Mucosa of rectum (tissue), 2 donors: ENCODE measurements at regions not wholly inside any gene's neighbourhood (a gene's known extent, or its start where the extent isn't known, plus 50 kb on each side); places are given as distances from the start of the nearest gene placed in this dataset.

Experiments
- H3K27ac ChIP-seq, 2 donors: one replicate each; pipeline ENCODE4 v1.7.0; 2013; ENCODE audit warnings: inconsistent platforms in 2 of 2, low read depth in 2 of 2, low read length in 2 of 2
- H3K27me3 ChIP-seq, 2 donors: one replicate each; pipeline ENCODE4 v1.7.0; 2013; ENCODE audit warnings: low read length in 2 of 2; ENCODE audit not compliant: control insufficient read depth in 2 of 2, insufficient read depth in 2 of 2
- H3K36me3 ChIP-seq, 2 donors: one replicate each; pipeline ENCODE4 v1.7.0; 2013; ENCODE audit warnings: low read length in 2 of 2; ENCODE audit not compliant: control insufficient read depth in 2 of 2, insufficient read depth in 2 of 2
- H3K4me1 ChIP-seq, 2 donors: one replicate each; pipeline ENCODE4 v1.7.0; 2013; ENCODE audit warnings: low read length in 2 of 2, mild to moderate bottlenecking in 1 of 2; ENCODE audit not compliant: control insufficient read depth in 2 of 2, insufficient read depth in 2 of 2
- H3K4me3 ChIP-seq, 2 donors: one replicate each; pipeline ENCODE4 v1.7.0; 2013; ENCODE audit warnings: low read length in 2 of 2
- H3K9ac ChIP-seq, 2 donors: one replicate each; pipeline ENCODE4 v1.7.0; 2013; ENCODE audit warnings: low read length in 2 of 2, low read depth in 1 of 2, mild to moderate bottlenecking in 1 of 2
- H3K9me3 ChIP-seq, 2 donors: one replicate each; pipeline ENCODE4 v1.7.0; 2013; ENCODE audit warnings: low read length in 2 of 2; ENCODE audit not compliant: control insufficient read depth in 2 of 2
- donor health status: healthy.
- donor health status: Normal muscosa, but diverticular disease.

DNA sequence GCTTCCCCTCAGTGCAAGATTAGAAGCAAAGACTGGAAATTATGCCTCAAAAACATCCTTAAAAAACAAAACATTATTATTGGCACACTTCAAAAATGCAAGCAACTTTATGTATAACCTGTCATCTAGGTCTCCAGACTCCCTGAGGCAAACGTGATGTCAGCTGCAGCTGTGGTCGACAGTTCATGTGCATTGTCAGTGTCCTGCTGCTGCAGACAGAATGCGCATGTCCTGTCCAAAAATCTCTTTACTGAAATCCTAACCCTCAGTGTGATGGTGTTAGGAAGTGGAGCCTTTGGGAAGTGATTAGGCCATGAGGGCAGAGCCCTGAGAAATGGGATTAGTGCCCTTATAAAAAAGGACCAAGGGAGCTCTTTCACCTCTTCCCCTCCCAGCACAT is 126.9 kb downstream of the CYRIA start:
- Histone ChIP-seq H3K36me3 (no peaks in the 10 kb centered on the region), H3K4me3 (no peak overlapping the region), H3K27ac (no peak overlapping the region), H3K27me3 (no peaks in the 10 kb centered on the region), H3K9ac (no peak overlapping the region), H3K9me3 (no peaks in the 10 kb centered on the region), H3K4me1 (no peaks in the 10 kb centered on the region)

DNA sequence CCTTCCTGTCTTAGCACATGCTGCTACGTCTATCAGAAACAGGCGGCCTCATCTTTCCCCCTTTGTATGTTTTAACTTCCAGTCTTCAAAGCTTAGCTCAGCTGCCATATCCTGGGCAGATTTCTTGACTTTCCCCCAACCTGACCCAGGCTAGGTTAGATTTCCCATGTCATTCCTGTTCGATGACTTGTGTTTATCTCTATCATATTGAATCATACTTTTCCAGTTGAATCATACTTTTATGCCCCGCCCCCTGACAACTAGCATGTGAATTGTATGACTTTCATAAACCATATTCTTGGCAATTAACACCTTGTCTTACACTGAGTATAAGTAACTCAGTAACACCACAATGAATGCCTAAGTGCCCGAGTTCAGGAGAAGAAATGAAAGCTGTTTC is 128.3 kb downstream of the CYRIA start:
- no peak overlapping the region for H3K4me3 ChIP-seq
- no peak overlapping the region for H3K27ac ChIP-seq
- H3K36me3 ChIP-seq: no peaks in the 10 kb centered on the region
- H3K4me1 ChIP-seq: no peaks in the 10 kb centered on the region
- H3K9ac ChIP-seq: no peak overlapping the region
- H3K27me3 ChIP-seq: no peaks in the 10 kb centered on the region
- H3K9me3 ChIP-seq: no peaks in the 10 kb centered on the region

DNA sequence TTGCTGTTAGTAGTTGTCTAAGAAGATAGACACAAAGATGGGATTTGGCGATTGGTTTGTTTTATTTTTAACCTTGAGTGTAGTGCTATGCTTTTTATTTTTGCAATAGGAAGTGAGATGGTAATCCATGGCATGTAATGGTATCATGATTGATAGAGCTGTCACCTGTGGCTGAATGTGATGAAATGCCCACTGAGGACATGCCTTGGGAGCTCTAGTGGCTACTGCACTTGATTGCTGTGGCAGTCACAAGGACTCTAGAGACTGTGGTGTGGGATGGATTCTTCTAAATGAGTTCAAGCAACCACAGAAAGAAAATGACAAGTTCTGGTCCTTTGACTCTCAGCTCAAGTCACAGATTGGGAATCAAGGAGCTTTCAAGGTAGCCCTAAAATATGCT is 139.4 kb downstream of the CYRIA start:
- Histone ChIP-seq H3K27me3 (no peaks in the 10 kb centered on the region), H3K9ac (no peak overlapping the region), H3K9me3 (no peaks in the 10 kb centered on the region), H3K36me3 (no peaks in the 10 kb centered on the region), H3K4me1 (no peaks in the 10 kb centered on the region), H3K27ac (no peak overlapping the region), H3K4me3 (no peak overlapping the region)

DNA sequence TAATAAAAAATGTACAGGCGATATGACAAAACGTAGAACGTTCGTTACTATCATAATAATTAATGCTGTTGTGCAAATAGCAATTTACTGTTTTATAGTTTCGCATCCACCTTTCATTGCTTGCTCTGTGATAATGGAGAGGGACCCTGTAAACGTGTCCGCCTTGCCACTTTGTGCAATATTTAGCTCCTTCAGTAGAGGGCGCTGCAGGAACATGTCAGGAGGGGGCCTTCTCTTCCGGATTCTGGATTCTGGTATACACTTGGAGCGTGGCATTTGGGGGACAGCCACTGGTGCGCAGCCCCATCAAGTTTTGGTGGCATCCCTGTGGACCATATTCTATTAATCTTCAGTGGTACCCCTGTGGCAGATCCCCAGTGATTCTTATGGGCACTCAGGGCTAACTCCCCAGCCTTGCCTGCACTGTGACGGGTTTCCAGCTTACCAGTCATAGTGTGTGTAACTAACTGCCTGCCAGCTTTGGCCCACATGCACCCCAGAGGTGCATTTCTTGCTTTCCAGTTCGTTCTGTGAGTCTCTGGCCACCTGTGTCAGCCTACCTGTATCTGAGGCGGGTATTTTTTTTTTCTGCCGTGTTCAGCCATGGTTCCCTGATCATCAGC is 140.3 kb downstream of the CYRIA start:
- no peaks in the 10 kb centered on the region for H3K9me3 ChIP-seq
- no peaks in the 10 kb centered on the region for H3K4me1 ChIP-seq
- H3K27me3 ChIP-seq: no peaks in the 10 kb centered on the region

DNA sequence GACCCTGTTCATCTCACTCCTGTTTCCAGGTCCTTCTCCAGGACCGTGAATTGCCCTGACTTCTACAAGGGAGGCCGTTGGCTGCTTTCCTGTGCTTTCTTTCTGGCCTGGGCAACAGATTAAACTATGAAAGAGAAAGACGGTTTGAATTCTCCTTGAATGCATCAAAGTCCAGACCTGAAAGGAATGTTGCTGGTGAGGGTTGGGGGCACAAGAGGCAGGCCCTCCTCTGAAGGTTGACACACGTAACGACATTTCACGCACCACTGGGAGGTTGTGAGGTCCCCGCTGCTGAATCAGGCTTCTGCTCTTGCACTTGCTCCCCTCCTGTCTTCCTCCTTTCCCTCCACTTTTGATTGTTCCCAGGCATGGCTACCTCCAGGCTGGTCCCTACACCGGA is 141.9 kb downstream of the CYRIA start:
- H3K4me1 ChIP-seq: no peaks in the 10 kb centered on the region
- H3K4me3 ChIP-seq: no peak overlapping the region
- peaks cover 0 to 2% of the 10 kb centered on the region in 2 donors for H3K27me3 ChIP-seq
- no peaks in the 10 kb centered on the region for H3K36me3 ChIP-seq
- no peak overlapping the region for H3K27ac ChIP-seq
- H3K9ac ChIP-seq: no peak overlapping the region
- no peaks in the 10 kb centered on the region for H3K9me3 ChIP-seq

More for the DNA sequence above, 140.3 kb downstream of the CYRIA start:
- Histone ChIP-seq H3K4me3 (no peak overlapping the region), H3K9ac (no peak overlapping the region), H3K27ac (no peak overlapping the region), H3K36me3 (no peaks in the 10 kb centered on the region)

DNA sequence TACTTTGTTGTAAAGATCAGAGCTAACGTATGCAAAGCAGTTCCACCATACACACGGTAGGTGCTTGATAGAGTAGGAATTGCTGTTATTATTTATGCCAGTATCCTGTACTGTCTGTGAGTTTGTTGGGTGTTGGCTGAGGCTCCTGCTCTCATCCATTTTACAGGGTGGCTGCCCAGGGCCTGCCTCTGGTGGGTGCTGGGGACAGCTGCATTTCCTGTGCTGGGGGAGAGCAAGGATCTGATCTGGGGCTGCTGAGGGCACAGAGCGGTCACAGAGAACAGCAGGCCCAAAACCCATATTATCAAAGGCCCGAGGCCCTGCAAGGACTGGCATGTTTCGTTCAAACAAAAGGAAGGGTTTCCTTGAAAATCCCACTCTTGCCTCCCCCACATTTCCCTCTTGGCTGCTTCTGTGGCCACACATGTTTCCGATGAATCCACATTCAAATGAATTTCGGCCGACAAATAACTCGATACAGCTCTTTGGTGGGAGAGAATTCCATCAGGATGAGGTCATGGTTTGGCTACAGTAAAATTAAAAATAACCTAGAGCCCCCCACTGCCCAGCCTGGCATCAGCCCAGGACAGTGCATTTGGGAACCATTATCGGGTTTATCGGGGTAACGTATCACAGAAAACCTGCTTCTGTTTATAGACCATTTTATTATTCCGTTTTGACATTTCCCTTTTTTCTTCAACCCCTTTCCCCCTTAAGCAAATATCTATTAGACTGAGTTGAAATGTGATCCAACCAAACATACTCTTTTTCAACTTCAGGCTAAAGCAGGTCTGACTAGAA is 143.4 kb downstream of the CYRIA start:
- Histone ChIP-seq H3K27me3 (peaks cover 0 to 2% of the 10 kb centered on the region in 2 donors), H3K4me3 (no peak overlapping the region), H3K36me3 (no peaks in the 10 kb centered on the region), H3K9me3 (no peaks in the 10 kb centered on the region), H3K27ac (no peak overlapping the region), H3K4me1 (no peaks in the 10 kb centered on the region), H3K9ac (no peak overlapping the region)

DNA sequence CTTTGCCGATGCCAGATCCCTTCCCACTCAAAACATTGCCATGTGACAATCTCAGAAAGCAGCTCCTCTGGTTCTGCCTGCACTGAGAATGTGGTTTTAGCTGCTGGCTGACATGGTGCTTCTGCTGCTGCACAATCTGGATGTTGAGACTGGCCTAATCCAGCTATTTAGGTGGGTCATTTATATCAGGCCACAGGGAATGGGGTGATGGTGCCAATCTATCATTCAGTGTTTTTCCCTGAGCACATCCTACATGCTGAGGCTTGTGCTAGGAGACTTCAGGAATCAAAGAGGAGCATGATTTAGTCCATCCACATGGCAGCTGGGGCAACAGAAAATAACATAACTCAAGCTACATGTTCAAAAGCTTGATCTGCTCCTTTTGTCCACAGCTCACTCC is 144.7 kb downstream of the CYRIA start:
- no peak overlapping the region for H3K4me3 ChIP-seq
- peaks cover 0 to 2% of the 10 kb centered on the region in 2 donors for H3K27me3 ChIP-seq
- no peaks in the 10 kb centered on the region for H3K4me1 ChIP-seq
- H3K36me3 ChIP-seq: no peaks in the 10 kb centered on the region
- H3K9ac ChIP-seq: no peak overlapping the region
- H3K9me3 ChIP-seq: no peaks in the 10 kb centered on the region
- H3K27ac ChIP-seq: no peak overlapping the region

DNA sequence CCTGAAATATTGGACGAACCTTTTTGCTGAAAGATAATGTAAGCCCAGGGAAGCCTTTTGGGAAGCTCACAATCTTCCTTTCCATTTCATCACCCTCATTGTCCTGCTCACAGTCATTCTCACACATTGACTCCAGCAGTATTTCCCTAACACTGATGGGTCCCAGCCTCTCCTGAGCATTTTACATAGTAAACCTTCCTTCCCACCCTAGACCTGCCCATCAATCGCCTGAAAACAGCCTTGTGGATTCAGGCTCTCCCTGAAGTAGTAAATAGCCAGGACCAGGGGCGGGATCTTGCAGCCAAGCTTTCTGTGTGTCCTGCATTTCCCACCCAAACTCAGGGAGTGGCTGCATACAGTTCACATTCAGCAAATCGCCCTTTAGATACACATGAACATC is 149.9 kb downstream of the CYRIA start:
- no peaks in the 10 kb centered on the region for H3K36me3 ChIP-seq
- no peaks in the 10 kb centered on the region for H3K4me1 ChIP-seq
- no peaks in the 10 kb centered on the region for H3K9me3 ChIP-seq
- no peak overlapping the region for H3K4me3 ChIP-seq
- H3K27me3 ChIP-seq: peaks cover 0 to 2% of the 10 kb centered on the region in 2 donors
- no peak overlapping the region for H3K9ac ChIP-seq
- H3K27ac ChIP-seq: no peak overlapping the region

DNA sequence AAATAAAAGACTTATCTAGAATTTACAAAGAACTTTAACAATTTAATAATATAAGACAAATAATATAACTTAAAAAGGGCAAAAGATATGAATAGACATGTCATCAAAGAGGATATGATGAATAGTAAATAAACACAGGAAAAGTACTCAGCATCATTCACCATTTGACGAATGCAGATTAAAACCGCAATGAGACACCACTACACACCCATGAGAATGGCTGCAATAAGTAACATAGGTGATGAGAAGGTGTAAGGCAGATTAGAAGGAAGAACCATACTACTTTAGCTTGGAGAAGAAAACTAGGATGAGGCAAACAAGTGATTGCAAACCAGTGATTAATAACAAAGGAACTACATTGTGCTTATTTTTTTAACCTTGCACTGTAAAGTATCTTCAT is 152.0 kb downstream of the CYRIA start:
- Histone ChIP-seq H3K9ac (no peak overlapping the region), H3K4me1 (no peaks in the 10 kb centered on the region), H3K36me3 (no peaks in the 10 kb centered on the region), H3K27me3 (peaks cover 4 to 6% of the 10 kb centered on the region in 2 donors), H3K27ac (no peak overlapping the region), H3K4me3 (no peak overlapping the region), H3K9me3 (no peaks in the 10 kb centered on the region)

DNA sequence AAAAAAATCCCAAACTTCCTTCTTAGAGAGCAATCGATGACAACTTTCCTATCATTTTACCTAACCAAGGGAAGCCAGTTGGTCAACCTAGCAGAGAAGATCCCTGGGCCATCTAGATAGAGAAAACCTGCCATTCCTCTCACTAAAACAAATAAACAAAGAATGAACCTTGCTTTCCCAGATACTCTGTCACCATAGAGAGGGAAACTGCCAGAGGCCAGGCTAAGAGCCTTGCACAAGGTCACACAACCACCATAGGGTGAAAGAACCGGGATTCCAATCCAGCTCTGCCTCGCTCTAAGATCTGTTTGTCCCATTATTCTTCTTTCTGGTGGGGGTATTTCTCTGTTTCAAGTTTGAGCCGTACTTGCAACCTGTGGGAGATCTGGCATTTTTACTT is 154.6 kb downstream of the CYRIA start:
- no peaks in the 10 kb centered on the region for H3K36me3 ChIP-seq
- no peak overlapping the region for H3K27ac ChIP-seq
- no peak overlapping the region for H3K4me3 ChIP-seq
- no peaks in the 10 kb centered on the region for H3K9me3 ChIP-seq
- no peak overlapping the region for H3K9ac ChIP-seq
- peaks cover 12% of the 10 kb centered on the region in 2 donors for H3K27me3 ChIP-seq
- no peaks in the 10 kb centered on the region for H3K4me1 ChIP-seq
